ENCODE measurements at regions not wholly inside any gene's neighbourhood (a gene's known extent, or its start where the extent isn't known, plus 50 kb on each side); places are given as distances from the start of the nearest gene placed in this dataset.

- Histone ChIP-seq H3K4me3 (no peak overlapping the region), H3K4me1 (replicated peaks in 1 of 2) (peaks cover 8 to 9% of the 10 kb centered on the region in 2 donors), H3K27ac (no peak overlapping the region)
- in situ Hi-C loops (cut with MboI; ENCODE audit: low pct_unique_long_range_greater_than_20kb in 2 of 9, low sequenced_read_pairs in 9 of 9, unreplicated experiment in 9 of 9) = no loop called here
- WGBS, 10 experiments = 0 to 100% (median 87%) methylated on average over 1 to 15 of the region's 17 CpGs; no CpG with 5 or more reads in 1 of the 10 experiments
- ATAC-seq (replicated peaks in 6 of 8) = peak in 3 of 8 experiments; percentile 16 to 34 (median 17)
Observed at GRCh38 chr1:8211251-8211882, 106.5 kb upstream of the SLC45A1 start.

- peaks cover 14 to 20% of the 10 kb centered on the region in 2 donors for H3K4me1 ChIP-seq (replicated peaks in 1 of 2)
- H3K4me3 ChIP-seq = no peak overlapping the region
- H3K27ac ChIP-seq = no peak overlapping the region
- in situ Hi-C loops (cut with MboI; ENCODE audit: low pct_unique_long_range_greater_than_20kb in 2 of 9, low sequenced_read_pairs in 9 of 9, unreplicated experiment in 9 of 9) = no loop called here
- WGBS, 10 experiments = 58 to 96% (median 88%) methylated on average over 2 to 8 of the region's 8 CpGs; no CpG with 5 or more reads in 2 of the 10 experiments
- ATAC-seq (replicated peaks in 6 of 8) = no peak
Observed at GRCh38 chr1:8207202-8207601, 110.7 kb upstream of the SLC45A1 start.

- 84 to 100% (median 96%) methylated on average over 1 to 7 of the region's 7 CpGs for WGBS, 10 experiments
- no peak overlapping the region for H3K27ac ChIP-seq
- H3K4me3 ChIP-seq = no peak overlapping the region
- no peak for ATAC-seq (replicated peaks in 6 of 8)
- peaks cover 15 to 22% of the 10 kb centered on the region in 2 donors for H3K4me1 ChIP-seq (replicated peaks in 1 of 2)
- in situ Hi-C loops (cut with MboI; ENCODE audit: low pct_unique_long_range_greater_than_20kb in 2 of 9, low sequenced_read_pairs in 9 of 9, unreplicated experiment in 9 of 9) = no loop called here
Observed at GRCh38 chr1:8206391-8206790, 111.5 kb upstream of the SLC45A1 start.

GRCh38 chr1:8205771-8206170 lies 112.1 kb upstream of the SLC45A1 start:
- in situ Hi-C loops (cut with MboI; ENCODE audit: low pct_unique_long_range_greater_than_20kb in 2 of 9, low sequenced_read_pairs in 9 of 9, unreplicated experiment in 9 of 9) = no loop called here
- WGBS, 10 experiments = 83 to 100% (median 95%) methylated on average over 1 to 10 of the region's 10 CpGs
- ATAC-seq (replicated peaks in 6 of 8) = no peak
- Histone ChIP-seq H3K4me1 (replicated peaks in 1 of 2) (peaks cover 21 to 27% of the 10 kb centered on the region in 2 donors), H3K4me3 (no peak overlapping the region), H3K27ac (no peak overlapping the region)

DNA sequence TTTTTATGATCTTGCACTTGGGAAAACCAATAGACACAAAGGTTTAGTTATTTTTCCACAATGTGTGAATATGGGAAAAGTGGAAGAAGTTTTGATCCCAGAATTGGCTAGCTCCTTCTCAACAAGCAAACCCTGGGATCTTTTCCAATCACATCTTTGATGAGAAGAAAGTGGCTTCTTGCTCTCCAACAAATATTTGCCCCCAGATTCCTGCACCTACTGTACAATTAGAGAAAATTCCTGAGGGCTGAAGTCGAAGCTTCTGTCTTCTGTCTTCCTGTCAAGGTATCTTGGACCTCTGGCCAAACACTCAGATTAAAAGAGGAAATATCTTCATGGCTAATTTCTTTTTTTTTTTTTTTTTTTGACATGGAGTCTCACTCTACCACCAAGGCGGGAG lies 113.1 kb upstream of the SLC45A1 start:
- H3K27ac ChIP-seq = no peak overlapping the region
- no peak overlapping the region for H3K4me3 ChIP-seq
- peaks cover 21 to 31% of the 10 kb centered on the region in 2 donors for H3K4me1 ChIP-seq (replicated peaks in 1 of 2)
- 14 to 100% (median 85%) methylated on average over 1 to 2 of the region's 2 CpGs; no CpG with 5 or more reads in 2 of the 10 experiments for WGBS, 10 experiments
- in situ Hi-C loops (cut with MboI; ENCODE audit: low pct_unique_long_range_greater_than_20kb in 2 of 9, low sequenced_read_pairs in 9 of 9, unreplicated experiment in 9 of 9) = no loop called here
- ATAC-seq (replicated peaks in 6 of 8) = no peak

DNA sequence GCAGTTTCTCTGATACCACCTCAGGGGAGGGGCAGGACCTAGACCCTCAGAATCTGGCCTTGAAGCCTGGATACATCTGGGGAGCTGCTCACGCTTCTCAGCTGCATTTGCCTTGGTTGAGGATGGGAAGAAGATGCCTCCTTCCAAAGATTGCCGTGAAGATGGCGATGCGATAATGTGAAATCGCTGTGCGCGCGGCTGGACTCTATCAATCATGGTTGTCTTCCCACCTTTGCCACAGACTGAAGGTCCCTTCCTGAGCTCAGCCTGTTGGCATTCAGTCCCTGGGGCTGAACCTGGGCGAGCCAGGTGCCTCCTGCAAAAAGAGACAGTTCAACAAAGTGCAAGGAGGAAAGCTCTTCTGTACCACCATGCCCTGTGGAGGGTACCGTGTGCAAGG lies 114.4 kb upstream of the SLC45A1 start:
- no peak for ATAC-seq (replicated peaks in 6 of 8)
- 20 to 100% (median 95%) methylated on average over 1 to 10 of the region's 10 CpGs; no CpG with 5 or more reads in 3 of the 10 experiments for WGBS, 10 experiments
- peaks cover 21 to 31% of the 10 kb centered on the region in 2 donors for H3K4me1 ChIP-seq (replicated peaks in 1 of 2)
- in situ Hi-C loops (cut with MboI; ENCODE audit: low pct_unique_long_range_greater_than_20kb in 2 of 9, low sequenced_read_pairs in 9 of 9, unreplicated experiment in 9 of 9) = no loop called here
- H3K4me3 ChIP-seq = no peak overlapping the region
- H3K27ac ChIP-seq = no peak overlapping the region

DNA sequence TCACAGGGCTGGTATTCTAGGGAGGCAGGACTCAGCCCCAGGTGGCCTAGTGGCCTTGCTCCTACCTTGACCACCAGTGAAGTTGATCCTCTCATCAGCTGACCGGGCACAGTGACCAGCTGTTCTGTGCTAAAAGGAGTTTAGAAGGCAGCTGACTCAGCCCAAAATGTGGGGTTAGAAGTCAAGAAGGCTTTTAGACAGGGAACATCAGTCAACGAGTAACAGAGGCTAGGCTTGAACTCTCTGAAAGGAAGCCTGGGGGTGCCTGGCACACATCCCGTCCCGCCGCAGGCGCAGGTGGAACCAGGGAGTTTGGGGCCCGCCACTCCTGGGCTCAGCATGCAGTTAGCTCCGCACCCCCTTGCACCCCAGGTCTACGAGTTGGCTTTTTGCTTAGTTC lies 114.9 kb upstream of the SLC45A1 start:
- no peak for ATAC-seq (replicated peaks in 6 of 8)
- in situ Hi-C loops (cut with MboI; ENCODE audit: low pct_unique_long_range_greater_than_20kb in 2 of 9, low sequenced_read_pairs in 9 of 9, unreplicated experiment in 9 of 9) = no loop called here
- Histone ChIP-seq H3K4me3 (no peak overlapping the region), H3K4me1 (replicated peaks in 1 of 2) (peaks cover 21 to 31% of the 10 kb centered on the region in 2 donors), H3K27ac (peak overlapping the region in 1 of 2 donors; percentile 50)
- WGBS, 10 experiments = 91 to 100% (median 97%) methylated on average over 1 to 9 of the region's 9 CpGs; no CpG with 5 or more reads in 5 of the 10 experiments

- Histone ChIP-seq H3K27ac (peak overlapping the region; percentile 38 to 50), H3K4me3 (no peak overlapping the region), H3K4me1 (replicated peaks in 1 of 2) (peaks cover 21 to 31% of the 10 kb centered on the region in 2 donors)
- in situ Hi-C loops (cut with MboI; ENCODE audit: low pct_unique_long_range_greater_than_20kb in 2 of 9, low sequenced_read_pairs in 9 of 9, unreplicated experiment in 9 of 9) = no loop called here
- peak; percentile 60 to 98 (median 98) for ATAC-seq (replicated peaks in 6 of 8)
- whole genome bisulfite sequencing, 10 experiments = 14 to 83% (median 47%) methylated on average over 2 to 19 of the region's 19 CpGs; no CpG with 5 or more reads in 2 of the 10 experiments
Observed at GRCh38 chr1:8202182-8202905, 115.6 kb upstream of the SLC45A1 start.

DNA sequence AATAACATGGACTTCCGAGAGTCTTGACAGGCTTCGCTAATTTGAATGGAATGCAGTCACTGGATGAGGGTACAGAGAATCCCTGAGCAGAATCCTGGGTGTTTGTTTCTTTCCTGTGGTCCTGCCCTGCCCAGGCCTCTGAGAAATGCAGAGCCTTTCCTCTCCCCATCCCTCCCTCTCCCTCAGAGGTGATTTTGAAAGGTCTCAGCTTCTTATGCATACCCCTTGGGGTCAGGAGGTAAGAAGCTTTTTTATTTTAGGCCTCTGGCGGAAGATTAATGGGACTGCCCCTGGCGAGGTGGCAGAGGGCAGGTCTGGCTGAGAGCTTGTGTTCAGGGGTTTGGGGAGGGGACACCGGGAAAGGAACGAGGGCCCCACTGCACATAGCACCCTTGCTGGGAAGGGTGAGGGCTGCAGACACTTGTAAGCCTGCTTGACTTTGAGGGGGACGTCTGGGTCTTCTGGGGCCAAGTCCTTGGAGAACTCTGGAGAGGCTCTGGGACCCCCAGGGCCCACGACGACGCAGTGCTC lies 116.5 kb upstream of the SLC45A1 start:
- in situ Hi-C loops (cut with MboI; ENCODE audit: low pct_unique_long_range_greater_than_20kb in 2 of 9, low sequenced_read_pairs in 9 of 9, unreplicated experiment in 9 of 9) = no loop called here
- WGBS, 10 experiments = 30 to 100% (median 56%) methylated on average over 1 to 8 of the region's 10 CpGs; no CpG with 5 or more reads in 2 of the 10 experiments
- Histone ChIP-seq H3K4me1 (replicated peaks in 1 of 2) (peaks cover 21 to 31% of the 10 kb centered on the region in 2 donors), H3K4me3 (no peak overlapping the region), H3K27ac (peak overlapping the region; percentile 0 to 50)
- ATAC-seq (replicated peaks in 6 of 8) = peak in 4 of 8 experiments; percentile 6 to 27 (median 22)

DNA sequence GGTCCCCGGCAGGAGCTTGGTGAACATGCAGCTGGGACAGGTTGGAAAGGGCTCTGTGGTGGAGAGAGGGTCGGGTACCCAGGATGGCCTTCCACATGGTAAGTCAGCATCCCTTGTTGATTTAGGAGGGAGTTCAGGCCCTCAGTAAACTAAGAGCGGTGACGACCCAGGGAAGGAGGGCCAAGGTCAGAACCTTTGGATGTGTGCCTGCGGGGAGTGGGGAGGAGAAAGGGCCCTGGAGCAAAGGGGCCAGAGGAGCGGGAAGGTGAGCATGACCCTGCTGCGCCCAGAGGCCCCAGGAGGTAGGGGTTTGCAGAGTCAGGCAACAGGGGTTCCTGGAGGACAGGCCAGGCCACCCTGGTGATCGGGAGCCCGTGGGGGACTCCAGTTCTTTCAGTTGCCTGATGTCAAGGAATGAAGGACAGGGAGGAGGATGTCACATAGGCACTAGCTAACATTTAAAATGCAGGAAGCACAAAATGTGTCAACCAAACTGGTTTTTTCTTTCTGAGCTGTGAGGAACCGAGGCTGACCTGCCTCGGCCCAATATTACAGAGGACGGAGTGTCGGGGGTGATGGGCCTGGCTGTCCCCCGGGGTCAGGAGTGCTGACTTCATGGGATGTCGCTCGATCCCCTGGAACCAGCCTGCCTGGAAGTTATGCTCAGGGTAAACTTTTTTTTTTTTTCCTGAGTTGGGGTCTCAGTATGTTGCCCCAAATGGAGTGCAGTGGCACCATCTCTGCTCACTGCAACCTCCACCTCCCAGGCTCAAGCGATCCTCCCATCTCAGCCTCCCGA lies 117.4 kb upstream of the SLC45A1 start:
- no peak overlapping the region for H3K27ac ChIP-seq
- no peak for ATAC-seq (replicated peaks in 6 of 8)
- in situ Hi-C loops (cut with MboI; ENCODE audit: low pct_unique_long_range_greater_than_20kb in 2 of 9, low sequenced_read_pairs in 9 of 9, unreplicated experiment in 9 of 9) = no loop called here
- H3K4me3 ChIP-seq = no peak overlapping the region
- peaks cover 21 to 31% of the 10 kb centered on the region in 2 donors for H3K4me1 ChIP-seq (replicated peaks in 1 of 2)
- WGBS, 10 experiments = 62 to 94% (median 83%) methylated on average over 1 to 16 of the region's 18 CpGs; no CpG with 5 or more reads in 3 of the 10 experiments

DNA sequence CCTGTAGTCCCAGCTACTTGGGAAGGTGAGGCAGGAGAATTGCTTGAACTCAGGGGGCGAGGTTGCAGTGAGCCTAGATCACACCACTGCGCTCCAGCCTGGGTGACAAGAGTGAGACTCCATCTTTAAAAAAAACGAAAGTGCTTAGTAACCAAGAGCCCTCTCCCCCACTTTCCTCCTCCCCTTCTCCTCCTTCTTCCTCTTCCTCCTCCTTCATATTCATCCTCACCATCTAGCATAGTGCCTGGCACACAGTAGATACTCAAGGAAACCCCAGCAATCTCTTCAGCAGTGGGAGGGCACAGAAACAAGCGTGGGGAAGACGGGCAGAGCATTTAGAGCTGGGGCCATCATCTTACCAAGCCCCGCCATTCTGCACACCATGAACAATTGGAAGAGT lies 119.4 kb upstream of the SLC45A1 start:
- Histone ChIP-seq H3K4me3 (no peak overlapping the region), H3K4me1 (replicated peaks in 1 of 2) (peaks cover 21 to 36% of the 10 kb centered on the region in 2 donors), H3K27ac (no peak overlapping the region)
- no peak for ATAC-seq (replicated peaks in 6 of 8)
- 80 to 100% (median 93%) methylated on average over 1 to 5 of the region's 6 CpGs; no CpG with 5 or more reads in 1 of the 10 experiments for WGBS, 10 experiments
- in situ Hi-C loops (cut with MboI; ENCODE audit: low pct_unique_long_range_greater_than_20kb in 2 of 9, low sequenced_read_pairs in 9 of 9, unreplicated experiment in 9 of 9) = no loop called here

DNA sequence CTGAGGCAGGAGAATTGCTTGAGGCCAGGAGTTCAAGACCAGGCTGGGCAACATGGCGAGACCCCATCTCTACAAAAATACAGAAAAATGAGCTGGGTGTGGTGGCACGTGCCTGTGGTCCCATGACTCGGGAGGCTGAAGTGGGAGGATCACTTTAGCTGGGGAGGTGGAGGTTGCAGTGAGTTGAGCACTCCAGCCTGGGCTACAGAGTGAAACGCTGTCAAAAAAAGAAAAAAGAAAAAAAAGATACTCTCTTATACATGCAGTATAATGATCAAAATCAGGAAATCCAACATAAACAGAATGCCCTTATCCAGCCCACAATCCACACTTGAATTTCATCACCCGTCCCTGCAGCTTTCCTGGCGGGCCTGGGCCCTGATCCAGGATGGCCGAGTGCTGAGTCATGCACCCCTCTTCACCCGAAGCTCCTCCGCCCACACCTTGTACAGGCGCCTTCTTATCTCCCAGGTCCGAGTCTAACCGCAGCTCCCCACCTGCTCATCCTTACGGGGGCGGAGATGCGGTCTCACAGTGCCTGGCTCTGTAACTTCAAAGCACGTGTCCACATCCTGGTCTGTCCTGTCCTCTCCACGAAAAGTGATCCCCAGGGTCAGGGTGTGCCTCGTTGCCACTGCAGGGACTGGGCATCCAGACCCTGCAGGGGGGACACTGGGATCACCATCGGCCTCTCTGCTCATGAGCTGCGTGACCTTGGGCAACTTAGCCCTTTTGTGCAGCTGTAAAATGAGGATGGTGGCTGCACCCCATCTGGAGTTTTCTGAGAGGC lies 120.2 kb upstream of the SLC45A1 start:
- ATAC-seq (replicated peaks in 6 of 8) = peak in 2 of 8 experiments; percentile 65 to 84
- Histone ChIP-seq H3K4me3 (no peak overlapping the region), H3K4me1 (replicated peaks in 1 of 2) (peaks cover 18 to 28% of the 10 kb centered on the region in 2 donors), H3K27ac (no peak overlapping the region)
- in situ Hi-C loops (cut with MboI; ENCODE audit: low pct_unique_long_range_greater_than_20kb in 2 of 9, low sequenced_read_pairs in 9 of 9, unreplicated experiment in 9 of 9) = no loop called here
- WGBS, 10 experiments = 20 to 98% (median 85%) methylated on average over 4 to 18 of the region's 20 CpGs; no CpG with 5 or more reads in 1 of the 10 experiments
